Mesenchymal stem cell (in vitro differentiated cells and primary cell): ENCODE measurements at regions not wholly inside any gene's neighbourhood (a gene's known extent, or its start where the extent isn't known, plus 50 kb on each side); places are given as distances from the start of the nearest gene placed in this dataset.

Source experiments
- DNase-seq: peaks from one replicate; pipeline ENCODE4 v3.0.0-alpha.2; 2013
- H2AFZ ChIP-seq: one replicate; pipeline ENCODE4 v1.6.1; 2013; ENCODE audit warnings: low read depth, mild to moderate bottlenecking, control low read depth, inconsistent platforms, low read length, moderate library complexity
- H2AK5ac ChIP-seq: 2 replicates; pipeline ENCODE4 v1.6.1; 2013; ENCODE audit warnings: low read length, moderate library complexity, mild to moderate bottlenecking, inconsistent platforms; ENCODE audit not compliant: severe bottlenecking
- H2BK120ac ChIP-seq: one replicate; pipeline ENCODE4 v1.6.1; 2013; ENCODE audit warnings: low read depth, mild to moderate bottlenecking, inconsistent platforms, low read length, moderate library complexity
- H2BK12ac ChIP-seq, 2 experiments: one replicate each; pipeline ENCODE4 v1.6.1; 2013; ENCODE audit warnings: inconsistent platforms in 2 of 2, low read length in 2 of 2, mild to moderate bottlenecking in 2 of 2, moderate library complexity in 2 of 2, control low read depth in 1 of 2
- H2BK15ac ChIP-seq: one replicate; pipeline ENCODE4 v1.6.1; 2013; ENCODE audit warnings: mild to moderate bottlenecking, low read depth, inconsistent platforms; ENCODE audit not compliant: poor library complexity, severe bottlenecking
- H2BK5ac ChIP-seq: 2 replicates; pipeline ENCODE4 v1.6.1; 2013; ENCODE audit warnings: low read depth, mild to moderate bottlenecking, low read length, control low read depth, inconsistent platforms; ENCODE audit not compliant: poor library complexity, severe bottlenecking
- H3K14ac ChIP-seq, 2 experiments: one replicate each; pipeline ENCODE4 v1.6.1; 2013; ENCODE audit warnings: inconsistent platforms in 2 of 2, low read length in 2 of 2, control low read depth in 1 of 2, mild to moderate bottlenecking in 1 of 2, moderate library complexity in 1 of 2
- H3K18ac ChIP-seq, 2 experiments: one replicate each; pipeline ENCODE4 v1.6.1; 2013; ENCODE audit warnings: inconsistent platforms in 2 of 2, low read length in 2 of 2, control low read depth in 1 of 2, low read depth in 1 of 2, mild to moderate bottlenecking in 1 of 2
- H3K23ac ChIP-seq, 2 experiments: one replicate each; pipeline ENCODE4 v1.6.1; 2013; ENCODE audit warnings: inconsistent platforms in 2 of 2, low read length in 2 of 2, mild to moderate bottlenecking in 2 of 2, moderate library complexity in 2 of 2, control low read depth in 1 of 2
- H3K27ac ChIP-seq: 2 replicates; pipeline ENCODE4 v1.5.1; 2013; ENCODE audit warnings: mild to moderate bottlenecking, moderate library complexity, low read length, control low read depth, inconsistent platforms; ENCODE audit not compliant: poor library complexity, severe bottlenecking
- H3K27me3 ChIP-seq, 2 experiments: 2 replicates each; pipeline versions ENCODE4 v1.6.1 to v1.7.0; 2013; ENCODE audit warnings: low read length in 2 of 2, mild to moderate bottlenecking in 2 of 2, moderate library complexity in 2 of 2, control low read depth in 1 of 2, inconsistent platforms in 1 of 2; ENCODE audit not compliant: control insufficient read depth in 1 of 2, insufficient read depth in 1 of 2
- H3K36me3 ChIP-seq, 2 experiments: 2 replicates each; pipeline versions ENCODE4 v1.6.1 to v1.7.0; 2013; ENCODE audit warnings: low read length in 2 of 2, control low read depth in 1 of 2, inconsistent platforms in 1 of 2, low read depth in 1 of 2, mild to moderate bottlenecking in 1 of 2; ENCODE audit not compliant: insufficient read depth in 2 of 2, control insufficient read depth in 1 of 2
- H3K4ac ChIP-seq, 2 experiments: one replicate each; pipeline ENCODE4 v1.6.1; 2013; ENCODE audit warnings: inconsistent platforms in 2 of 2, low read length in 2 of 2, mild to moderate bottlenecking in 2 of 2, moderate library complexity in 2 of 2, control low read depth in 1 of 2, low read depth in 1 of 2
- H3K4me1 ChIP-seq: 2 replicates; pipeline ENCODE4 v1.6.1; 2013; ENCODE audit warnings: low read depth, low read length, control low read depth; ENCODE audit not compliant: control insufficient read depth, insufficient read depth
- H3K4me2 ChIP-seq: 2 replicates; pipeline ENCODE4 v1.6.1; 2013; ENCODE audit warnings: low read length, mild to moderate bottlenecking, inconsistent platforms; ENCODE audit not compliant: poor library complexity, severe bottlenecking
- H3K4me3 ChIP-seq, 2 experiments: 2 replicates each; pipeline versions ENCODE4 v1.5.1 to v1.7.0; 2013; ENCODE audit warnings: low read length in 2 of 2, mild to moderate bottlenecking in 2 of 2, control low read depth in 1 of 2, low read depth in 1 of 2; ENCODE audit not compliant: insufficient read depth in 1 of 2
- H3K79me1 ChIP-seq: replicated peaks from 2 replicates; pipeline ENCODE4 v1.6.1; 2013; ENCODE audit warnings: mild to moderate bottlenecking, control low read depth, low read length, inconsistent platforms; ENCODE audit not compliant: poor library complexity, severe bottlenecking
- H3K9ac ChIP-seq: 2 replicates; pipeline ENCODE4 v1.7.0; 2013; ENCODE audit warnings: mild to moderate bottlenecking, low read length, moderate library complexity
- H3K9me3 ChIP-seq: 2 replicates; pipeline ENCODE4 v1.7.0; 2013; ENCODE audit warnings: mild to moderate bottlenecking, low read length; ENCODE audit not compliant: control insufficient read depth
- H4K8ac ChIP-seq: one replicate; pipeline ENCODE4 v1.6.1; 2013; ENCODE audit warnings: inconsistent platforms, mild to moderate bottlenecking, low read length, moderate library complexity
- H4K91ac ChIP-seq: one replicate; pipeline ENCODE4 v1.6.1; 2013; ENCODE audit warnings: mild to moderate bottlenecking, low read length, inconsistent platforms
- WGBS: methylation state at CpG from one replicate; pipeline ENCODE4 v1.1.7; 2013; ENCODE audit warnings: mixed read lengths; 5-methylcytosine and 5-hydroxymethylcytosine counted together

DNA sequence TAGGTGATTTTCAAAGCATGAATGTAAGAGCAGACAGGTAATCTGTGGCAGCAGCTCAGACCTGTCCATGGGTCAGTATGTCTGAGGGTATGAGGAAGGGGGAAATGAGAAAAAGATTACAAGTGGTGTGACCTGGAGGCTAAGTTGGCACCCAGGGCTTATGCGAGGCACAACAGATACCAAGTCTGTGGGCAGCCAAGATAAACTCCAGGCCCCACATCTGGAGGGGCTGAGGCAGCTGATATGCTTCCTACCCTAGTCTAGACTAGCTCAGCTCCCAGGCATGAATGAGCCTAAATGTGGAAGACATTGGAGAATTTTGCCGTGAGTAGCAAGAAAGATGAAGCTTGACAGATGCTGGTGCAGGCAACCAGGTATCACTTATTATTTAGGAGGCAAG is 151.7 kb downstream of the PIK3R1 start:
- Histone ChIP-seq H2BK5ac (no peak overlapping the region), H2AK5ac (no peak overlapping the region), H2BK120ac (no peak overlapping the region), H3K79me1 (no peaks in the 10 kb centered on the region), H3K23ac (no peak overlapping the region), H4K91ac (no peak overlapping the region), H3K4me2 (no peak overlapping the region), H3K9ac (no peak overlapping the region), H3K14ac (no peak overlapping the region), H3K4me3 (no peak overlapping the region), H2AFZ (no peak overlapping the region), H2BK12ac (no peak overlapping the region), H3K27ac (no peak overlapping the region), H3K4ac (no peak overlapping the region), H3K4me1 (no peaks in the 10 kb centered on the region), H2BK15ac (no peak overlapping the region), H4K8ac (no peak overlapping the region), H3K36me3 (no peaks in the 10 kb centered on the region), H3K18ac (no peak overlapping the region), H3K9me3 (peaks cover 9% of the 10 kb centered on the region), H3K27me3 (no peaks in the 10 kb centered on the region)
- DNase-seq: no peak
- 97% methylated on average over 2 of the region's 2 CpGs for WGBS

DNA sequence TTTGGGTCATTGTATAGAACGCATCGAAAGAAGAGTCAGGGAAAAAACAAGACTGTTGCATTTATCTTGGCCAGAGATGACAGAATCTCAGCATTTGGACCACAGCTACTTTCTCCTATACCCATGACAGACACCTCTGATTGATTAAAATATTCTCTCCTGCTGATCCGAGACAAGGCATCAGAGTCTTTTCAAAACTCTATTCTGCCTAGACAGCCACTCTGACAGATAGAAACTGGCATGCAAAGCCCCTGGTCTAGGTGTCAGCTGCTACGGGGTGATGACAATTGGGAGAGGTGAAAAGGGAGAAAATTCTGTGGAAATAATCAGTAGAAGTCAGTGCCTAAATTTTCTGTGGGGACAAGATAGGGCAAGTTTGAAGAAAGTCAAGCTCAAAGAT is 152.2 kb downstream of the PIK3R1 start:
- H3K9me3 ChIP-seq: peaks cover 5% of the 10 kb centered on the region
- WGBS: 97% methylated on average over 3 of the region's 4 CpGs

DNA sequence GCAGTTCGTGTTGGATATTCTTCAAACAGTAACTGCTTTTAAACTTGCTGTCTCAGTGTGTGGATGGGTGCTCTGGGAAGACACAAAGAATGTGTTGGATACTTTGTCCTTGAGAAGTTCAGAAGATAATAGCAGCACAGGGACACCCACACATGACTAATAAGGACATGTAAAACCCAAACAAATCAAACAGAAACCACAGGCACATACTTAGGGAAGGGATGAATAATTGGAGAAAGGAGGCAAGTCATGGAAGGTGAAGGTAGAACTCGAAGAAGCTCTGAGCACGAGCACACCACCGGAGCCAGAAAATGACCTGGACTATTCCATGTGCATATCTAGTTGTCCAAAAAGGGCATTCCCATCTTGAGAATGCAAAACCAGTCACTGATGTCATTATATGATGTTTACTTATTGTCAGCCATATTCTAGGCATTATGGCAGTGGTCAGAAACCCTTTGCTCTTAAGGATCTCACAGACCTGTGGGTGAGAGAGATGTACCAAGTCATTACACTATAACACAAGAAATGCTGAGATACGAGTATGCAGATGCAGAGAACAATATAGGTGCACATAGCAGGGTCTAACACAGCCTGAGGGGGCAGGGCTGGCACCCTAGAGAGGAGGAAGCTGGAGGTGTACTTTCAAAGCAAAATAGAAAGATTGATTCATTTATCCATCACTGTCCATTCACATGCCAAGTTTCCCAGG is 152.9 kb downstream of the PIK3R1 start:
- Histone ChIP-seq H3K23ac (no peak overlapping the region), H3K18ac (no peak overlapping the region), H3K27me3 (no peaks in the 10 kb centered on the region), H3K79me1 (no peaks in the 10 kb centered on the region), H3K9me3 (peaks cover 2% of the 10 kb centered on the region), H3K4me1 (no peaks in the 10 kb centered on the region), H3K4ac (no peak overlapping the region), H2BK120ac (no peak overlapping the region), H2BK12ac (no peak overlapping the region), H2BK5ac (no peak overlapping the region), H2BK15ac (no peak overlapping the region), H4K91ac (no peak overlapping the region), H3K27ac (no peak overlapping the region), H3K4me2 (no peak overlapping the region), H3K9ac (no peak overlapping the region), H2AFZ (no peak overlapping the region), H2AK5ac (no peak overlapping the region), H4K8ac (no peak overlapping the region), H3K36me3 (no peaks in the 10 kb centered on the region), H3K4me3 (no peak overlapping the region), H3K14ac (no peak overlapping the region)
- no peak for DNase-seq
- 85% methylated on average over 4 of the region's 5 CpGs for WGBS

More for the DNA sequence above, 152.2 kb downstream of the PIK3R1 start:
- no peaks in the 10 kb centered on the region for H3K27me3 ChIP-seq
- H3K18ac ChIP-seq: no peak overlapping the region
- H2BK12ac ChIP-seq: no peak overlapping the region
- no peak overlapping the region for H3K9ac ChIP-seq
- no peak for DNase-seq
- no peaks in the 10 kb centered on the region for H3K36me3 ChIP-seq
- no peak overlapping the region for H3K14ac ChIP-seq
- H3K4me1 ChIP-seq: no peaks in the 10 kb centered on the region
- no peak overlapping the region for H2AK5ac ChIP-seq
- no peak overlapping the region for H3K4me2 ChIP-seq
- peak overlapping the region in 1 of 2 experiments; percentile 50 for H3K4ac ChIP-seq
- H2BK15ac ChIP-seq: no peak overlapping the region
- H3K4me3 ChIP-seq: no peak overlapping the region
- no peak overlapping the region for H2AFZ ChIP-seq
- H4K8ac ChIP-seq: no peak overlapping the region
- no peak overlapping the region for H2BK120ac ChIP-seq
- H3K27ac ChIP-seq: no peak overlapping the region
- no peaks in the 10 kb centered on the region for H3K79me1 ChIP-seq
- no peak overlapping the region for H2BK5ac ChIP-seq
- H3K23ac ChIP-seq: no peak overlapping the region
- H4K91ac ChIP-seq: no peak overlapping the region

DNA sequence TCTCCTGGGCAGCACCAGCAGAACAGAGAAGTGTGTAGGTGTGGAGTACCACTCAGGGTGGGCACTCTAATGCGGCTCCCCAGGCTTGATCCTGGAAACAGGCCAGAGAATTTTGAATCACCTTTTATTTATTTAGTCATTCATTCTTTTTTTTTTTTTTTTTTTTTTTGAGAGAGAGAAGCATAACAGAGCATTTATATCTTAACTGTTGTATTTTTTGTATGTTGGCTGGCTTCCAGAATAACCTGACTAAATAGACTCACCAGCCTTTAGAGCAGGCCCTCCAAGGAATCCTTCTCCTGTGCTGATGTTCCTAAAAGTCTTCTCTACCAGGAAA is 153.4 kb downstream of the PIK3R1 start:
- no peak overlapping the region for H2AK5ac ChIP-seq
- no peaks in the 10 kb centered on the region for H3K79me1 ChIP-seq
- no peak overlapping the region for H2AFZ ChIP-seq
- no peaks in the 10 kb centered on the region for H3K36me3 ChIP-seq
- H2BK120ac ChIP-seq: no peak overlapping the region
- H3K14ac ChIP-seq: no peak overlapping the region
- H2BK5ac ChIP-seq: no peak overlapping the region
- H4K91ac ChIP-seq: no peak overlapping the region
- H3K27ac ChIP-seq: no peak overlapping the region
- no peak overlapping the region for H2BK15ac ChIP-seq
- H3K9me3 ChIP-seq: no peaks in the 10 kb centered on the region
- H3K18ac ChIP-seq: no peak overlapping the region
- no peak overlapping the region for H4K8ac ChIP-seq
- no peak overlapping the region for H3K9ac ChIP-seq
- no peak overlapping the region for H3K4me3 ChIP-seq
- no peaks in the 10 kb centered on the region for H3K4me1 ChIP-seq
- DNase-seq: no peak
- H3K27me3 ChIP-seq: no peaks in the 10 kb centered on the region
- H3K4ac ChIP-seq: no peak overlapping the region
- no peak overlapping the region for H2BK12ac ChIP-seq
- WGBS: no CpG with 5 or more reads among the region's 1 CpG
- H3K4me2 ChIP-seq: no peak overlapping the region
- H3K23ac ChIP-seq: no peak overlapping the region
